UCSD-AML1 (cell line): ENCODE measurements at regions not wholly inside any gene's neighbourhood (a gene's known extent, or its start where the extent isn't known, plus 50 kb on each side); places are given as distances from the start of the nearest gene placed in this dataset.
A peak's percentile ranks its signal among the peaks of the same experiment; 100 is the strongest.
"Not testable (repeated sequence)": the region's sequence is repeated elsewhere in the genome, so short reads cannot be mapped to it uniquely, and the experiment has no call there.

Experiments used
- DNase-seq: peaks from one replicate; lab custom pipeline; 2025; ENCODE audit not compliant: unreplicated experiment; lab: John Stamatoyannopoulos, UW

DNA sequence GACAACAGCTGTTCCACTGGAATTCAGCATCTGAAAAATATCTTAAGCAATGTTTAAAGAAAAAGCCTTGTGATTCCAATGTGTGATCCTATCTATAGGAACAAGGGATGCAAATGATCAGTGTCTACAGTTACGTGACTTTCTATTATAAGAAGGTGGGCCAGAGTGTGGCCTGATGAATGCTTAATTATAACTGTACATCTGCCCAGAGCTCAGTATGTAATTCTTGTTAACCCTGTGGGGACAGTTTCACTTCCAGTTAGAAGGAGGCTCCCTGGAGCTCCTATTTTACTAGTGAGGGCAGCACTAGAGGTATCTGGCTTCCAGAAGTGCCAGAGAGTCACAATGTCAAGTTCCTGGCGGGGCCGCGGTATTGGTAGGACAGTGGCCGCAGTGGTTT lies 288.5 kb downstream of the USP46 start:
- DNase-seq: no peak

DNA sequence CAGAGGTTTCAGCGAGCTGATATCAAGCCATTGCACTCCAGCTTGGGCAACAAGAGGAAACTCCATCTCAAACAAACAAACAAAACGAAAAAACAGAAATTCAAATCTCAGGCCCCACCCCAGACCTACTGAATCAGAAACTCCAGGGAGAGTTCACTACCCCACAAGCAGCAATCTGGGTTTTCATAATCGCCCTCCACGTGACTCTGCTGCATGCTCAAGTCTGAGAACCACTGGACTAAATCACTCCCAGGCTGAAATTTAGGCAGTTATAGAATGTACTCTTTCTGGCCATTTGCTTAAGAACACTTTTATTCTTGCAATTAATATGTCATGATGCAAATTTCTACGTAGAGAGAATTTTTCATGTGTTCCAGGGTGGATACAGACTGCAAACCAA lies 287.3 kb downstream of the USP46 start:
- no peak for DNase-seq

DNA sequence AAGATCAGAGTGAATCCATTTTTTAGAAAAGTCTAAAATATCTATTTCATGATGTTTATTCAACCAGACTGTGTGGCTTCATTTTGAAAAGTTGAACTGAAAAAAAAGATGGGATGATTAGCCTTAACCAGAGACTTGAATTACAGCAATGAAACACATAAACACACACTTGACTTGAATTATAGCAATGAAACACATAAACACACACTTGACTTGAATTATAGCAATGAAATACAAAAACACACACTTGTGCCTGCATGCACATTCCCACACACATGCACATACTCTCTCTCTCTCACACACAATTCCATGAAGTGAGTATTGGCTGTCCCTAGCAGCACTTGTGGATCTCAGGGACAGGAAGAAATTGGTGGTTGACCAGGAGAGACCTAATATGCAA lies 286.8 kb downstream of the USP46 start:
- DNase-seq: no peak

DNA sequence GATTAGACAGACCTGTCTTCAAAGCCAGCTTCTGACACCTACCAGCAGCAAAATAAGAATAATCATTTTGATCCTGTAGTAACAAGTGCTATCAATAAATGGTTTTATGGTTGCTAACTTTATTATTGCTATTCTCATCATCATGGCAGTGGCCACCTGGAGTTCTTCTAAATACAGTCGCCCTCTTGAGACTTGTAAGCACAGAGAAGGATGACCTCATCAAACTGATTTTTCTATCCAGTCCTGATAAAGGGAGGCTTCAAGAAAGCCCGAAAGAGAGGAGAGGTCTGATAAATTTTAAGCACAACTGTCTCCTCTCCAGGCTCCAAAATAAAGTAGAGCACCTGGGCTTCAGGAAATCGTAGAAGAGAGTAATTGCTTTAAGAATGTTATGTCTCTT lies 286.4 kb downstream of the USP46 start:
- DNase-seq: no peak

DNA sequence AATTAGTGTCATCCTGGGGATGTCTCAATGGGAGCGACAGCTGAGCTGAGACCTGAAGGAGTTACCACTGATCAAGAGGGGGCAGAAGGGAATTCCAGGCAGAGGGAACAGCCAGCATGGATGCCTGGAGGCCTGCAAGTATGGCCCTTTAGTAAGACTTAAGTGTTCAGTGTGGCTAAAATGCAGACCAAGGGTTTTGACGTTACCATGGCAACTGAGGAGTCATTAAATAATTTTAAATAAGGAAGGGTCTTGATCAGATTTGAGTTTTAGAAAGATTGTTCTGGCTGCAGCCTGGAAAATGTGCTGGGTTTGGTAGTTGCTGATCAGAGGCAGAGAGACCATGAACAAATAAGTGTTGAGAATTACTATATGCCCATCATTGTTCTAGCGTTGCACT lies 285.5 kb downstream of the USP46 start:
- DNase-seq: no peak

DNA sequence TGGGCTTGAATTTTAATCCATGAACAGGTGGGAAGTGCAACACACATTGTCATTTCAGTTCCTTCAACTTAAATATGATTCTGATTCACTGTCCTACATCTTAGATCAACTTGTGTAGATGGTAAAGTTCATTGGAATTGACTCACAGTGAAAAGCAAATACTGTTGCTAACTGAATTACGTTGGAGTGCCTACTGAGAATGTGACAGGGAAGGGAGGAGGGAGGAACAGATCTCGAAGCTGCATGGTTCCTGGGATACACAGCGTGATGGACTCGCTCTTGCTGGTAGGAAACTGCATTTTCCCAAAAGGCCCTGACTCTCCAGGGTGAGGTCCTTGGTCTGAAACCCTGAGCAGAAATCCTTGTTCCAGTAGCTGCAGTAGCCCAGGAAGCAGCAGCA lies 284.2 kb downstream of the USP46 start:
- DNase-seq: no peak

DNA sequence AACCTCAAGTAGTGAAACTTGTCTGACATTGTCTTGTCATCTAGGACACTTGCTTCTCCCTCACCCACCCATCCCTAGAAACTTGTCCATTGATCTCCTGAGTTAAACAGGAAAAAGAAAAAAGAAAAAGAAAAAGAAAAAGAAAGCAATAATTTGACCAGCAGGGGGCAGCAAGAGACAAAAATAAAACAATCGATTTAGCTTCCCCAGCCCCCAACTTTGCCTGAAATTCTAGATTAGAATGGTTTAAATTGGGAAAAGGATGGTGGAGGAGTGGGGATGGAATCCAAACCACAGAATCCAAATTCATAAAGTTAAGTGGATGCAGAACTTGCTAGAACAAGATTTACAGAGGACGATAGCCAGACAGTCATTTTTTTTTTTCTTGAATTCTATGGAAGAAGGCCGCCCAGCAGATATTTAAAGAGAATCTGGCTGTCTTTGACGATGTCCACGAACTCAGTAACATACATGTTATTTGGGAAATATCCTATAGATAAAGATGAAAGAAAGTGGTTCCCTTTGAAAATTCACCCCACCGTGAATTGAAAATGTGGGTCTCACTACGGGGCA lies 282.9 kb downstream of the USP46 start:
- no peak for DNase-seq

DNA sequence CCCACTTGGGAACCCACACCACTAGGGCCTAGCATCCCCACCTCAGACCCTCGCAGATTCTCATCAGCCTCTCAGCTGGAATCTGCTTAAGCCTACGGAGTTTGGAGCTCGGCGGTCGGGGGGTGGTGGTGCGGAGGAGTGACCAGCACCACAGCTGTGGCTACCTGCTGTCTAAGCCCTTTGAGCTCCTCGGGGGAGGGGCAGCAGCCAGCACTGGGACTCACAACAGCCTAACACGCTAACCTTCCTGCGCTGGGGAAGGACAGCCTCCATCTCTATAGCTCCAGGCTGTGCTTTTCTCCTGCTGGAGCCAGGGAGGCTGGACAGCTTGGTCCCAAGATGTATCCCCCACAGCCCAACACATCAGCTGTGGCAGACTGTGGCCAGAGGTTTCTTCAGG lies 281.5 kb downstream of the USP46 start:
- no peak for DNase-seq

DNA sequence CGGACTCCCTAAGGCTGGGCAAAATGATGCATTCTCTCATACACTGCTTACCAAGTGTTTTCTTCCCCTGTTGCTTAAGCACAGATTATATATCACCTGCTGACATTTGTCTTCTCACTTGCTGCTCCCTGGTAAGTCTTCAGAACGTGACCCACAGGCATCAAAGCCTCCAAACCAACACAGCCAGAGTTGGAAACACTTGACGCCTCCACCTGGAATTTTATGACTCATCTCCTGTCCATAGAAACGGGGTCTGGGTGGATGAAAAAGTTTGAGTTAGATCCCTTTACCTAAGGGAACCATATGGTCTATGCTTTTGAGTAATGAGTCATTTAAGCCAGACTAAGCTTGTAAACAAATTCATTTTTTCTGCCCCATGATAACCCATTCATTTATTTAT lies 251.6 kb downstream of the USP46 start:
- no peak for DNase-seq

DNA sequence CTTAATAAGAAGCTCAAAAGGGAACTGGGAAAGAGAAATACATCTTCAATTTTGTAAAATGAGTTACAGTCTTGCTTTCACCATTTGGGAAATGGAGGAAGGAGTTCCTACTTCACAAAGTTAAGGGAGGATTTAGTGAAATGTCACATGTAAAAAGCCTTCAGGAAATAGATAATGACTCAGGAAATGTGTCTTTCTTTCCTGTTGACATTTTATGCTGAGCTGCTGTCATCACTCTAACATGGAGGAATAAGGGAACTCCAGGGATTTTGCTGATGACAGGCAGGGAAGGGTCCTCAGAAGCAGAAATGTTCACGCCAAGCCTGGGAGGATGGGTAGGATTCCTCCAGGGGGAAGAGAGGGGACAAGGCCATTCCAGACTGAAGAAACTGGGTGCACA lies 251.1 kb downstream of the USP46 start:
- peak; percentile 26 for DNase-seq

DNA sequence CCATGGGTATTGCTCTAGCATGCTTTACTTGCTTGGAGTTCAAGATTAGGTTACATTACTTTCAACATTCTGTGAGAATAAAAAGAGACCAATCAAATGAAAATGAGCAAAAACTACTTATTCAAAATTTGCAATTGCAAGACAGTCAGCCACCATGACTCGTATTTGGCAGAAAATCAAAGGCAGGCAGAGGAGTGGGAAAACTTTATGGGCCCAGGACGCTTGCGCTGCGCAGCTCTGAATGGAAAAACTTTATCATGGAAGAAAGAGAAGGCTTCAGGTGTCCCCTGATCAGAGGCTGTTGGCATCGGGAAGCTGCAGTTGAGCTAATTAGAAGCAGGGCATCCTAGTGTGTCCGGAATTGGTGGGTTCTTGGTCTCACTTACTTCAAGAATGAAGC lies 250.6 kb downstream of the USP46 start:
- DNase-seq: no peak

DNA sequence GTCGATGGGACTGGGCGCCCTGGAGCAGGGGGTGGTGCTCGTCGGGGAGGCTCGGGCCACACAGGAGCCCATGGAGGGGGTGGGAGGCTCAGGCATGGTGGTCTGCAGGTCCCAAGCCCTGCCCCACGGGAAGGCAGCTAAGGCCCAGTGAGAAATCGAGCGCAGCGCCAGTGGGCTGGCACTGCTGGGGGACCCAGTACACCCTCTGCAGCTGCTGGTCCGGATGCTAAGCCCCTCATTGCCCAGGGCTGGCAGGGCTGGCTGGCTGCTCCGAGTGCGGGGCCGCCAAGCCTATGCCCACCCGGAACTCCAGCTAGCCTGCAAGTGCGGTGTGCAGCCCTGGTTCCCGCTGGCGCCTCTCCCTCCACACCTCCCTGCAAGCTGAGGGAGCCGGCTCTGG lies 249.3 kb downstream of the USP46 start:
- DNase-seq: not testable (repeated sequence)

DNA sequence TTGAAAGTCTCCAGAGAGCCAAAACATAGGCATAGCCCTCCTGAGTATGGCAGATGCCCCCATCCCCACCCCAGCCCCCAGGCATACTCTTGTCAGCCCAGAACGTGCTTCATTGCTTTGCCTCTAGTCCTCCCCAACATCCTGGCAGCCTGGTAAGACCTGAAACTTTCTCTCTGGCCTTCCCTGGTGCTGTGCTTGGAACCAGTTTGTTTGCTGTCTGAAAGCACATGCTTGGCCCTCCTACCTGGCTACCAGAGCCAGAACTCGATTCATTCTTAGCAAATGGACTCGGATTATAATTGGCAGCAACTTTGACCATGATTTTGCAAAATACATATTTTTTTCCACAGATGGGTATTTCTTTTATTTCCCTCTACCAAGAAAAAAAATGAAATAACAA lies 248.1 kb downstream of the USP46 start:
- DNase-seq: no peak

DNA sequence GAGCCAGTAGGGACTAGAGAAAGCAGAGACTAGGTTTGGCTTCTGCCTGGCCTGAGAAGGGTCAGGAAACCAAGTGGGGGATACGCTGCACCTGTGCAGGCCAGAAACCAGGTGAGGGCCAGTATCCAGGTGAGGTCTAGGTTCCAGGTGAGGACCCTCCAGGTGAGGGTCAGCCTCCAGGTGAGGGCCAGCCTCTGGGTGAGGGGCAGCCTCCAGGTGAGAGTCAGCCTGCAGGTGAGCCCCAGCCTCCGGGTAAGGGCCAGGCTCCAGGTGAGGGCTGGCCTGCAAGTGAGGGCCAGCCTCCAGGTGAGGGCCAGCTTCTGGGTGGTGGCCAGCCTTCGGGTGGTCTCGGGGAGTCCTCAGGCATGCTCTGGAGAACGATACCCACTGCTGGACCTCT lies 238.8 kb downstream of the USP46 start:
- DNase-seq: no peak

DNA sequence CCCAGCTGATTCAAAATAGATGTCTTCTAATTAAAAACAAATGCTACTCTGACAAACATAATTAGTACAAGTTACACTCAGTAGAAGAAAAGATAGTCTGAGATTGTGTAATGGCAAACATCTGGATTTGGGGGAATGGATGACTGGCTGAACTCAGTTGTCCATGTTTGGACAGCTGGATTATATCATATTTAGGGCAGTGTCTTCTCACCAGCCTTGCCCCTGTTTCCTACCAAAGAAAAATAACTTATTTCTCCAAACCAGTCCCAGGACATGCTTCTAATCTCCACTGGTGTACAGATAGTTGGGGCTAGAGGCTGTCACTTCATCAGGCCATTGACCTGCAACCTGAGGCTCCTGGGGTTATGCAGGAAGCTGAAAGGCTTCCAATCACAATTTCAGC lies 237.3 kb downstream of the USP46 start:
- DNase-seq: no peak

DNA sequence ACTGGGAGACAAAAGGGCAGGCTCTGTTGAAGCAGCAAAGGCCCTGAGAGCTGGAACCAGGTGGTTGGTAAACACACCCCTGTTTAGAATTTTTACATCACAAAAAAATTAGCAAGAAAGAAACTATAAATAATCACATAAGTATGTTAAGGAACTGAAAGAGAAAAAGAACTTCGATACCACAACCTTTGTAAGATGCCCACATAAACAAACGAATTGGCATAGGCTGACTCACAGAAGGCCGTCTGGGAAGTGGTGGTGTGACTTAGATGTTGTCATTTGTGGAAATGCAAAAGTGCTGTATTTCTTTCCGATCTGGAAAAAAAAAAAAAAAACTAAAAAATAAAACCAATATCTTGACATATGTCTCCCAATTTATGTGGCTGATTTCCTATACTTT lies 235.1 kb downstream of the USP46 start:
- DNase-seq: no peak

DNA sequence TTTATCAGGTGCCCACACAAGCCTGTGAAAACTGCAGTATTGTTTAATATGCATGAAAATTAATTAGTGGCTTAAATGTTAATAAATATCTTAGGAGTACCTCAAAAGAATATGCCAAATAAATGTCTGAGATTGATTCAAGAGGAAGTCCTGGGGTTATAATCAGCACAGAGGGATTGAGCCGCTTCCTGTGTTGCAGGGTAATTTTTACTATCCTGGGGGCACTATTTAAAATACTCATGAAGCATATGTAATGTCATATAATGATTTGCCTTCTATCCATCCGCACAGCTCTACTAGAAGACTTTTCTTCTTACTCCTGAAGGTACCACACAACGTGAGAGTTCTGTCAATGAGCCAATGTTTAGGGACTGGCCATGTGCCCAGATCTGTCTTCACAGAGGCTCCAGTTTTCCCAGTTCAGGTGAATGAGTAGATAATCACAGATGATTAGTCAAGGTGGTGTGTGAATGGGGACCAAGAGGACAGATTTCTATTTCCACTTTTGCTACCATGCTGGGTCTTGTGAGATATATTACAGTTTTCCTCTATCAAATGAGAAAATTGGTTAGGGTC lies 233.3 kb downstream of the USP46 start:
- DNase-seq: no peak

DNA sequence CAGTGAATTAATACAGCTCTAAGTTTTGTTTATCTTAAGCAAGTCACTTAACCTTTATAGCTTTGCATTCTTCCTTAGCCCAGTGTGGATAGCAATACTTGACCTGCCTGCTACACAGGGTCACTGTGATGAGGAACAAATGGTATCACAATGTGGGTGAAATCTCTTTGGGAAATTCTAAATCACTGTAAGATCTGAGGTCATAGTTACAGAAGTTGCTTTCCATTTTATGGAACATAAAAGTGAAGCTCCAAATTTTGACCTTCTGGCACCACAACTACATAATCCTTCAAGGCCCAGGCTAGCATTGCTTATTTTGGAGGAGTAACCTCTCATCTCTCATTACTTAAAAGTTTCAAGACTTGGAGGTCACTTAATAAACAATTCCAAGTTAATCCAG lies 227.7 kb downstream of the USP46 start:
- no peak for DNase-seq

DNA sequence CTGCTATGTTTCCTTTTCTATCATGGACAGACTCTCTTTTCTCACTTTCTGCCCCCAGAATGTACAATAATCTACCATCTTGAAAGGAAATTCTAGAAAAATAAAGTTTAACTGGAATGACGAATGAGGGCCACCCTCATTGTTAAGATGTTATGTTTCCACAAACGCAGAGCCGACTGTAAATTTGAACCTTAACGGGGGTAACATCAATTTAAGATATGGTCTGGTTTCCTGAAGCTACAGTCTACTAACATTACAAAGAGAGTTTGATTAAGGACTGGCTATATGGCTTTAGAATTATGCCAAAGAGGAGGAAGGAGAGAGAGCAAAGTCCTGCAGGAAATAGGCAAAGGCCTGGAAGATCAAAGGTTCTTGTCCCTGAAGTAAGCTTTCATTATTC lies 227.2 kb downstream of the USP46 start:
- DNase-seq: no peak

DNA sequence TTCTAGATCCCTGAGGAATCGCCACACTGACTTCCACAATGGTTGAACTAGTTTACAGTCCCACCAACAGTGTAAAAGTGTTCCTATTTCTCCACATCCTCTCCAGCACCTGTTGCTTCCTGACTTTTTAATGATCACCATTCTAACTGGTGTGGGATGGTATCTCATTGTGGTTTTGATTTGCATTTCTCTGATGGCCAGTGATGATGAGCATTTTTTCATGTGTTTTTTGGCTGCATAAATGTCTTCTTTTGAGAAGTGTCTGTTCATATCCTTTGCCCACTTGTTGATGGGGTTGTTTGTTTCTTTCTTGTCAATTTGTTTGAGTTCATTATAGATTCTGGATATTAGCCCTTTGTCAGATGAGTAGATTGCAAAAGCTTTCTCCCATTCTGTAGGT lies 216.6 kb downstream of the USP46 start:
- DNase-seq: not testable (repeated sequence)

DNA sequence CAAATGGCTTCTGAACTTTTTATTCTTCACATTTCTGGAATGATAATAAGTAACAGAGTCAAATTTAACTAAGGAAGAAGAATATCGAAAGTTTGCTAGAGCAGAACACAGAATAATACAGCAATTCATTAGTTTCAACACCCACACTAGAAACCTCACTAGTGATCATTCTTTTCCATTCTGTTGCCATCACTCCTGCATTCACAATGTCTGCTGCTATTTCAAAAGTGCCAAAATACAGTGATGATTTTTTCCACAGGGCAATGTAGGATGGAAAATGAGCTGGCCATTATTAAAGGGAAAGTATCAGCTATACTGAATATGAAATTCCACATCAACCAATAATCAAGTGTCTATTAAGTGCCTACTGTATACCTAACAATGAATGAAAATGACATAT lies 186.7 kb downstream of the USP46 start:
- DNase-seq: no peak

DNA sequence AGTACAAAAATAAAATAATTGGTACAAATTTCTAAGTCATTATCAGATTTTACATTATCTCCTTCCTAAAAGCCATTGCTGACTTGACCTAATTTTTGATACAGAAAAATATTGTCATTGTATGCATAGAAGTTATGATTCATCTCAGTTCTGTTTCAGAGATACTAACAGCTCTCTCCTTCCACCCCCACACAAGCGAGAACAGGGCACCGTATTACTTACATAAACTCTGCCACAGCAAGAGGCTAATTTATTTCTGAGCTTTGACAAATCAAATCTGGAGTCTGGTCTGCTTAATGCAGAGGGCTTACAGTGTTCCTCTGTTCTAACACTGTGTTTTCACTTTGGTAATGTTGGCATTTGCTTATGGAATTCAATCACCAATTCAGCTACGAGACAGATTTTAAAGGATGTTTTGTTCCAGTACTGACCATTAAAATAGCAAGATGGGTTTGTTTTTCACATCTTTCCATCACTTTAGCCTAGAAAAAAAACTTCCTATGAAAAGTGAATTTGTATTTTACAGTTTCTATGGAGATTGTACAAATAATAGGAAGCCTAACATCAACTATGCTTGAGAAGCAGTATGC lies 181.8 kb downstream of the USP46 start:
- no peak for DNase-seq
